ENCODE measurements at regions not wholly inside any gene's neighbourhood (a gene's known extent, or its start where the extent isn't known, plus 50 kb on each side); places are given as distances from the start of the nearest gene placed in this dataset.

- no peak overlapping the region for H3K27ac ChIP-seq (ENCODE audit: low read depth, low read length)
Observed at GRCh38 chr5:178784391-178784790, 53.9 kb upstream of the ZNF354A start.

DNA sequence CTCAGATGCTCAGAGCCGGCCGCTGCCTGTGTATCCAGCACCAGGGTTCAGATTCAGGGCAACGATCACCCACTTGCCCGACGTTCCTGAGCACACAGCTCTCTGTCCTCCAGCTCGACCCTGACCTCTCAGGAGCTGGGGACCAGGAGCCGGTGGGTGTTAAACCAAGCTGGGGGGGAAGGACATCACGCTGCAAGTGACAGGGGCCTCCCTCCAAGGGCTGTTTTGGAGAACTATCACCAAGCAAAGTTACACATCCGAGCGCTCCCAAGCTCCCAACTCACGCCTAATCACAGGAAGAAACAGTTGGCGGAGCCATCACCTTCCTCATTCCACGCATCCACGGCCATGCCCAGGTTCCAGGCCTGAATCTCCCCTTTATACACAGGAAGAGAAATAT is 51.5 kb upstream of the ZNF354A start:
- Mint-ChIP-seq H3K4me1 (peaks cover 43% of the 10 kb centered on the region), H3K9me3 (no peaks in the 10 kb centered on the region), H3K4me3 (no peak overlapping the region), H3K36me3 (ENCODE audit: low read depth) (no peaks in the 10 kb centered on the region), H3K27ac (no peak overlapping the region), H3K27me3 (ENCODE audit: insufficient read depth) (peaks cover 6% of the 10 kb centered on the region)
- WGBS, 2 experiments (ENCODE audit: insufficient coverage in 1 of 2, insufficient read length in 1 of 2), result 87 to 90% methylated on average over 5 to 14 of the region's 14 CpGs
- Histone ChIP-seq H3K9ac (ENCODE audit: extremely low read depth, low read length, poor library complexity, severe bottlenecking) (no peak overlapping the region), H3K4me1 (ENCODE audit: control insufficient read depth, insufficient read depth, low read length) (no peaks in the 10 kb centered on the region), H3K4me3 (ENCODE audit: low read length) (no peak overlapping the region), H3K36me3 (ENCODE audit: control insufficient read depth, insufficient read depth, low read length) (no peaks in the 10 kb centered on the region), H3K27me3 (ENCODE audit: control insufficient read depth, insufficient read depth, low read length, poor library complexity, severe bottlenecking) (no peaks in the 10 kb centered on the region), H3K9me3 (ENCODE audit: control insufficient read depth, low read length) (peaks cover 20% of the 10 kb centered on the region), H3K27ac (ENCODE audit: low read depth, low read length) (no peak overlapping the region)
- TF ChIP-seq, protein P1, sequence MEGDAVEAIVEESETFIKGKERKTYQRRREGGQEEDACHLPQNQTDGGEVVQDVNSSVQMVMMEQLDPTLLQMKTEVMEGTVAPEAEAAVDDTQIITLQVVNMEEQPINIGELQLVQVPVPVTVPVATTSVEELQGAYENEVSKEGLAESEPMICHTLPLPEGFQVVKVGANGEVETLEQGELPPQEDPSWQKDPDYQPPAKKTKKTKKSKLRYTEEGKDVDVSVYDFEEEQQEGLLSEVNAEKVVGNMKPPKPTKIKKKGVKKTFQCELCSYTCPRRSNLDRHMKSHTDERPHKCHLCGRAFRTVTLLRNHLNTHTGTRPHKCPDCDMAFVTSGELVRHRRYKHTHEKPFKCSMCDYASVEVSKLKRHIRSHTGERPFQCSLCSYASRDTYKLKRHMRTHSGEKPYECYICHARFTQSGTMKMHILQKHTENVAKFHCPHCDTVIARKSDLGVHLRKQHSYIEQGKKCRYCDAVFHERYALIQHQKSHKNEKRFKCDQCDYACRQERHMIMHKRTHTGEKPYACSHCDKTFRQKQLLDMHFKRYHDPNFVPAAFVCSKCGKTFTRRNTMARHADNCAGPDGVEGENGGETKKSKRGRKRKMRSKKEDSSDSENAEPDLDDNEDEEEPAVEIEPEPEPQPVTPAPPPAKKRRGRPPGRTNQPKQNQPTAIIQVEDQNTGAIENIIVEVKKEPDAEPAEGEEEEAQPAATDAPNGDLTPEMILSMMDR (conservative IDR thresholded peaks at IDR 0.05), result no peak
- no peak for DNase-seq

More at GRCh38 chr5:178784391-178784790, 53.9 kb upstream of the ZNF354A start:
- Mint-ChIP-seq H3K27me3 (ENCODE audit: insufficient read depth) (peaks cover 9% of the 10 kb centered on the region), H3K27ac (no peak overlapping the region), H3K9me3 (peaks cover 3% of the 10 kb centered on the region), H3K36me3 (ENCODE audit: low read depth) (no peaks in the 10 kb centered on the region), H3K4me1 (peaks cover 25% of the 10 kb centered on the region), H3K4me3 (no peak overlapping the region)
- no peak for DNase-seq
- TF ChIP-seq, protein P1 (conservative IDR thresholded peaks at IDR 0.05), result no peak
- Histone ChIP-seq H3K9ac (ENCODE audit: extremely low read depth, low read length, poor library complexity, severe bottlenecking) (no peak overlapping the region), H3K9me3 (ENCODE audit: control insufficient read depth, low read length) (peaks cover 24% of the 10 kb centered on the region), H3K27me3 (ENCODE audit: control insufficient read depth, insufficient read depth, low read length, poor library complexity, severe bottlenecking) (no peaks in the 10 kb centered on the region), H3K36me3 (ENCODE audit: control insufficient read depth, insufficient read depth, low read length) (no peaks in the 10 kb centered on the region), H3K4me1 (ENCODE audit: control insufficient read depth, insufficient read depth, low read length) (no peaks in the 10 kb centered on the region), H3K4me3 (ENCODE audit: low read length) (no peak overlapping the region)
- 76 to 96% methylated on average over 2 of the region's 2 CpGs for WGBS, 2 experiments (ENCODE audit: insufficient coverage in 1 of 2, insufficient read length in 1 of 2)

DNA sequence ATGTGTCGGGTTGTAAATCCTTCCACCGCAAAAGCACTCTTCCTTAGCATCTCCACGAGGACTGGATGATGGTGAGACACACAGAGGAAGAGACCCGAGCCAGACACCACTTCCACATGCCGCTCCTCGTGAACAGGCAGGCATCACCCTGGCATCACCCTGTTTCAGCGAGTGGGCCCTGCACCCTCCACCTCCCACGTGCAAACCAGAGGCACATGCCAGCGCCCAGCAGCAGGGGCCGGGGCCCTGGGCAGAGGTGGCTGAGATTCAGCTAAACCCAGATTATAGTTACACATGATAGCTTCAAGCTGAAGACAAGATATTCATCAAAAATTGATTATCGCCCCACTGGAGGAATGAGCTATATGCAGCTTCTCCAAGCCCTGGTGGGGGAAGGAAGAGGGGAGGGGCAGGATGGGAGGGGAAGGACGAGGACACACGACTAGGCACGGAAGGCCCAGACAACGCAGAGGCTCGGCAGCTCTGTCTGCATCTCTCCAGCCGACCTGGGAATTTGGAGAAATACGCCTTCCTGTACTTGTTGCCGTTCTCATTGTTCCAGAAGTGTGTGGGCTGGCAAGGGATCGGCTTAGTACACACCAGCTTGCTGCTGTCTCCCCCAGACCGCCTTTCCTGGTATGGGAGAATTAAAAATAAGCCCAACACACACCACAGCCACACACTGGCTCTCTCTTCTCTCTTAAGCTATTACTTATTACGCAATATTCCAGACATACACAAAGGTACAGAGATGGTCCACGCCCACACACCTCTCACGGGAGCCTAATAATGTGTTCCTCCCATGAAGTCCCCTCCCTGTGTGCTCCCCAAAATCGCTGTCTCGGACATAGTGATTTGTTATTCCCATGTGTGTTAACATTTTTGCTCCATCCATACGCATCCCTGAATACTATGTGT is 50.4 kb upstream of the ZNF354A start:
- DNase-seq, result no peak
- H3K27me3 ChIP-seq (ENCODE audit: control insufficient read depth, insufficient read depth, low read length, poor library complexity, severe bottlenecking), result no peaks in the 10 kb centered on the region
- no peaks in the 10 kb centered on the region for H3K4me1 ChIP-seq (ENCODE audit: control insufficient read depth, insufficient read depth, low read length)
- H3K9ac ChIP-seq (ENCODE audit: extremely low read depth, low read length, poor library complexity, severe bottlenecking), result no peak overlapping the region
- WGBS, 2 experiments (ENCODE audit: insufficient coverage in 1 of 2, insufficient read length in 1 of 2), result 82 to 93% methylated on average over 18 to 27 of the region's 27 CpGs
- Mint-ChIP-seq H3K36me3 (ENCODE audit: low read depth) (no peaks in the 10 kb centered on the region), H3K27ac (no peak overlapping the region), H3K4me3 (no peak overlapping the region), H3K27me3 (ENCODE audit: insufficient read depth) (peaks cover 8% of the 10 kb centered on the region), H3K9me3 (no peaks in the 10 kb centered on the region), H3K4me1 (peaks cover 48% of the 10 kb centered on the region)
- no peak overlapping the region for H3K27ac ChIP-seq (ENCODE audit: low read depth, low read length)
- H3K9me3 ChIP-seq (ENCODE audit: control insufficient read depth, low read length), result peaks cover 20% of the 10 kb centered on the region
- TF ChIP-seq, protein P1 (conservative IDR thresholded peaks at IDR 0.05), result no peak
- no peaks in the 10 kb centered on the region for H3K36me3 ChIP-seq (ENCODE audit: control insufficient read depth, insufficient read depth, low read length)
- H3K4me3 ChIP-seq (ENCODE audit: low read length), result no peak overlapping the region

Data from endodermal cell (in vitro differentiated cells).